GM21390 (cell line): ENCODE measurements at regions not wholly inside any gene's neighbourhood (a gene's known extent, or its start where the extent isn't known, plus 50 kb on each side); places are given as distances from the start of the nearest gene placed in this dataset.

ENCODE experiments used
- ATAC-seq: cut with Tn5 transposase; IDR thresholded peaks from one replicate; pipeline ENCODE4 v1.9.1; 2021; ENCODE audit not compliant: unreplicated experiment

- ATAC-seq: no peak
Observed at GRCh38 chr5:155402927-155403640, 389.5 kb downstream of the KIF4B start.

GRCh38 chr5:155406815-155407214 is 393.3 kb downstream of the KIF4B start:
- ATAC-seq: peak; percentile 48

- ATAC-seq: no peak
Observed at GRCh38 chr5:155408465-155408864, 394.9 kb downstream of the KIF4B start.

- no peak for ATAC-seq
Observed at GRCh38 chr5:155416765-155417164, 403.2 kb downstream of the KIF4B start.

- no peak for ATAC-seq
Observed at GRCh38 chr5:155418960-155419579, 405.5 kb downstream of the KIF4B start.

- no peak for ATAC-seq
Observed at GRCh38 chr5:155430192-155430591, 416.6 kb downstream of the KIF4B start.

GRCh38 chr5:155434267-155434666 is 420.7 kb downstream of the KIF4B start:
- no peak for ATAC-seq

GRCh38 chr5:155434681-155435080 is 421.1 kb downstream of the KIF4B start:
- no peak for ATAC-seq

- ATAC-seq: no peak
Observed at GRCh38 chr5:155441849-155442248, 428.3 kb downstream of the KIF4B start.

GRCh38 chr5:155451106-155451505 is 437.6 kb downstream of the KIF4B start:
- ATAC-seq: no peak

GRCh38 chr5:155455791-155456514 is 442.4 kb downstream of the KIF4B start:
- no peak for ATAC-seq

GRCh38 chr5:155459889-155460500 is 446.4 kb downstream of the KIF4B start:
- no peak for ATAC-seq

- ATAC-seq: no peak
Observed at GRCh38 chr5:155460501-155460931, 447.0 kb downstream of the KIF4B start.

- ATAC-seq: no peak
Observed at GRCh38 chr5:155461304-155461703, 447.7 kb downstream of the KIF4B start.

- no peak for ATAC-seq
Observed at GRCh38 chr5:155466851-155467250, 453.3 kb downstream of the KIF4B start.

- ATAC-seq: no peak
Observed at GRCh38 chr5:155471027-155471426, 457.5 kb downstream of the KIF4B start.

GRCh38 chr5:155472780-155473179 is 459.2 kb downstream of the KIF4B start:
- ATAC-seq: no peak

GRCh38 chr5:155475318-155475717 is 461.8 kb downstream of the KIF4B start:
- ATAC-seq: no peak

GRCh38 chr5:155480731-155481131 is 467.2 kb downstream of the KIF4B start:
- no peak for ATAC-seq

GRCh38 chr5:155481182-155481581 is 467.6 kb downstream of the KIF4B start:
- ATAC-seq: no peak

GRCh38 chr5:155482428-155482827 is 468.9 kb downstream of the KIF4B start:
- ATAC-seq: no peak

- ATAC-seq: no peak
Observed at GRCh38 chr5:155485386-155485785, 471.8 kb downstream of the KIF4B start.
